ENCODE measurements at regions not wholly inside any gene's neighbourhood (a gene's known extent, or its start where the extent isn't known, plus 50 kb on each side); places are given as distances from the start of the nearest gene placed in this dataset.

DNA sequence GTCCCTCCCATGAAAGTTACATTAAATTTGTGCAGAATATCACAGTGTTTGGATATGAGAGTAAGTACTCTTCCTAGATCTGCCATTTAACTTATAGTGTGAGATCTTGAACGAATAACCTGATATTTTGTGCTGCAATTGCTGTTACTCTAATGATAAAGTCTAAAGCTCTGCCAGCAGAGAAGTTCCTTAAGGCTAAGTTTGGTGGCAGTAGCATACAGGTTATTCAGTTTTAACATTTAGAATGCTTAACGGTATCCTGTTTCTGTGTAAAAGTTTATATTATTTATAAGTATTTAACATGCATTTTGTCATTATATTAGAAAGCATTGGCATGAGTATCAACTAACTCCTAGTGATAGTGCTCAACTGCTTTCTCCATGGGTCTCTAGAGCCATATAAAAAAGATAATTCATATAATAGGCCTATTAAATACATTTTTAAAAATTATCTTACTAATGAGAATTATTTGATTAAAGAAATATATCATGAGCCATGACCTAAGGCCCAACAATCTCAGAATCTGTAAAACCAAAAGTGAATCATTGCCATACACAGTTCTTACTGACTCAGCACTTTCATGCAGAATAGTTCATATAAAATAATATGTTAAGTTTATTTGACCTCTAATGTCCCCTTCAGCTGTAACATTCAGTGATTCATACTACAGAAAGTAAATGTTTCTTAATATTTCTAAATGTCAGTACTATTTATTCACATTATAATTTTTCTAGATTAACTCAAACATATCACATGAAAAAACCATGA lies 1058.6 kb downstream of the TRHDE start:
- TF ChIP-seq, protein P1, sequence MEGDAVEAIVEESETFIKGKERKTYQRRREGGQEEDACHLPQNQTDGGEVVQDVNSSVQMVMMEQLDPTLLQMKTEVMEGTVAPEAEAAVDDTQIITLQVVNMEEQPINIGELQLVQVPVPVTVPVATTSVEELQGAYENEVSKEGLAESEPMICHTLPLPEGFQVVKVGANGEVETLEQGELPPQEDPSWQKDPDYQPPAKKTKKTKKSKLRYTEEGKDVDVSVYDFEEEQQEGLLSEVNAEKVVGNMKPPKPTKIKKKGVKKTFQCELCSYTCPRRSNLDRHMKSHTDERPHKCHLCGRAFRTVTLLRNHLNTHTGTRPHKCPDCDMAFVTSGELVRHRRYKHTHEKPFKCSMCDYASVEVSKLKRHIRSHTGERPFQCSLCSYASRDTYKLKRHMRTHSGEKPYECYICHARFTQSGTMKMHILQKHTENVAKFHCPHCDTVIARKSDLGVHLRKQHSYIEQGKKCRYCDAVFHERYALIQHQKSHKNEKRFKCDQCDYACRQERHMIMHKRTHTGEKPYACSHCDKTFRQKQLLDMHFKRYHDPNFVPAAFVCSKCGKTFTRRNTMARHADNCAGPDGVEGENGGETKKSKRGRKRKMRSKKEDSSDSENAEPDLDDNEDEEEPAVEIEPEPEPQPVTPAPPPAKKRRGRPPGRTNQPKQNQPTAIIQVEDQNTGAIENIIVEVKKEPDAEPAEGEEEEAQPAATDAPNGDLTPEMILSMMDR (conservative IDR thresholded peaks at IDR 0.05; ENCODE audit: low read length) = no peak
- no peak for TF ChIP-seq EZH2phosphoT487 (IDR thresholded peaks at IDR 0.05; ENCODE audit: borderline replicate concordance)

Data from Loucy (cell line).